ENCODE measurements at regions not wholly inside any gene's neighbourhood (a gene's known extent, or its start where the extent isn't known, plus 50 kb on each side); places are given as distances from the start of the nearest gene placed in this dataset.
"Not testable (repeated sequence)": the region's sequence is repeated elsewhere in the genome, so short reads cannot be mapped to it uniquely, and the experiment has no call there.

DNA sequence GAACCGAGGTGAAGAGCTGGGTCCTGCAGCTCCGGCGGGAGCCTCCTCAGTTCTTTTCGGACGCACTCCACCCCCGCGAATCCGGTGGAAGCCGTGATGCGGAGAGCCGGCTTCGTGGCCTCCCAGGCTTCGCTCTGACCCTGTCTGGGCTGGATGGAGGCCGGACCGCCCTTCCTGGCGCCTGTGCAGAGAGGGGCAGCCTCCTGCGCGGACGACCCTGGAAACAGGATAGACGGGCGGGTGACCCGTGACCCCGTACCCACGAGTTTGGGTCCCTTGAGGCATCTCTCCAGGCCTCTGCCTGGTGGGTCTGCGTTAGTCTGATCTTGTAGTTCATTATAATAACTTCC is 136.0 kb downstream of the FOXD4L6 start:
- H3K36me3 ChIP-seq; H3K27me3 ChIP-seq; intact Hi-C loops (cut with DNase I; ENCODE audit: low total_unique reads); H3K9me3 ChIP-seq; H3K4me1 ChIP-seq: not testable (repeated sequence)
- peak in 1 of 2 donors; percentile 65 for DNase-seq (ENCODE audit: low spot score in 2 of 2)
- Histone ChIP-seq H3K27ac (peak overlapping the region; percentile 94 to 96), H3K4me3 (peak overlapping the region; percentile 68 to 88 (median 82))

- H3K27ac ChIP-seq = peak overlapping the region; percentile 94 to 96
- H3K27me3 ChIP-seq; H3K36me3 ChIP-seq; H3K9me3 ChIP-seq; H3K4me1 ChIP-seq; intact Hi-C loops (cut with DNase I; ENCODE audit: low total_unique reads): not testable (repeated sequence)
- peak overlapping the region; percentile 68 to 88 (median 82) for H3K4me3 ChIP-seq
- TF ChIP-seq POLR2AphosphoS5 (IDR thresholded peaks at IDR 0.05) (peak; percentile 53 to 76 (median 66)), CTCF (IDR thresholded peaks at IDR 0.05) (peak; percentile 29 to 68 (median 62)), POLR2A (IDR thresholded peaks at IDR 0.05) (peak; percentile 30)
- peak; percentile 97 for DNase-seq (ENCODE audit: low spot score in 2 of 2)
Measured at GRCh38 chr9:40991741-40992471, 136.6 kb downstream of the FOXD4L6 start.

- peak overlapping the region; percentile 94 to 96 for H3K27ac ChIP-seq
- H3K4me3 ChIP-seq = peak overlapping the region; percentile 68 to 88 (median 82)
- H3K36me3 ChIP-seq; H3K27me3 ChIP-seq; H3K4me1 ChIP-seq; DNase-seq (ENCODE audit: low spot score in 2 of 2); intact Hi-C loops (cut with DNase I; ENCODE audit: low total_unique reads); H3K9me3 ChIP-seq: not testable (repeated sequence)
Measured at GRCh38 chr9:40991100-40991740, 137.3 kb downstream of the FOXD4L6 start.

DNA sequence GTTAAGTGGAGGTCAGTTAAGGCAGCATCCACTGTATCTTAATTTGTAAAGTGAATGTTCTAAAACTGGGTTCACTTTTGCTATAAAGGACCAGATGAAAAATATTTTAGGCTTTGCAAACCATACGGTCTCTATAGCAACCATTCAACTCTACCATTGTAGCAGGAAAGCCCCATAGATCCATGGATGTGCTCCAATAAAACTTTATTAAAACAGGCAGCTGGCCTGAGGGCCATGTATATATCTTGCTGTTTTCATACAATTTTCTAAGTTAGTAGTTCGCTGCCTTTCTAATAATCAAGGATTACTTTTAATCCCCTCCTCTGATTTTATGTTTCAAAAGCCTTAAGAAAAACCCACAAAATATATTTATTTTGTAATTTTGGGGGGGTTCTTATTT is 142.1 kb downstream of the FOXD4L6 start:
- H3K4me3 ChIP-seq; DNase-seq (ENCODE audit: low spot score in 2 of 2); H3K4me1 ChIP-seq; H3K9me3 ChIP-seq; H3K27me3 ChIP-seq; H3K27ac ChIP-seq; intact Hi-C loops (cut with DNase I; ENCODE audit: low total_unique reads); H3K36me3 ChIP-seq: not testable (repeated sequence)

GRCh38 chr9:40975351-40975750 is 153.1 kb downstream of the FOXD4L6 start:
- H3K27ac ChIP-seq; H3K4me3 ChIP-seq; DNase-seq (ENCODE audit: low spot score in 2 of 2); H3K9me3 ChIP-seq; H3K27me3 ChIP-seq; H3K36me3 ChIP-seq; H3K4me1 ChIP-seq; intact Hi-C loops (cut with DNase I; ENCODE audit: low total_unique reads): not testable (repeated sequence)

DNA sequence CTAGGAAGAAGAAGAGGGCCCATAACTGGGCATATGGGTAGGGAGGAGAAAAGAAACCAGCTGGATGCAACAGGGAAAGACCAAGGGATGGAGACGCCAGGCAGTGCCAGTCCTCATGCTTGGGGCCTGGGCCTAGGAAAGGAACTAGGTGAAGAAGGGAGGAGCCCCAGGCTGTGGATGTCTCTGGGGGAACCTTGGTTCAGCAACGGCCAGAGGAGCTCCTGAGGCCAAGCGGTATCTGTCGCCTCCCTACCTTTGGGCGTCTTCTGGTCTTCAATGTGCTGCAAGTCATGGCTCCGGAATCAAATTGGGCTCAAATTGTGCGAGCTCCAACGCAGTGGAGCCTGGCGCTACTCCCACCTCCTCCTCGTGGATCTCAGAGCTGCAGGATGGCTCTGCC is 153.6 kb downstream of the FOXD4L6 start:
- DNase-seq (ENCODE audit: low spot score in 2 of 2); H3K27ac ChIP-seq; H3K9me3 ChIP-seq; H3K27me3 ChIP-seq; H3K36me3 ChIP-seq; H3K4me1 ChIP-seq; intact Hi-C loops (cut with DNase I; ENCODE audit: low total_unique reads); H3K4me3 ChIP-seq: not testable (repeated sequence)

DNA sequence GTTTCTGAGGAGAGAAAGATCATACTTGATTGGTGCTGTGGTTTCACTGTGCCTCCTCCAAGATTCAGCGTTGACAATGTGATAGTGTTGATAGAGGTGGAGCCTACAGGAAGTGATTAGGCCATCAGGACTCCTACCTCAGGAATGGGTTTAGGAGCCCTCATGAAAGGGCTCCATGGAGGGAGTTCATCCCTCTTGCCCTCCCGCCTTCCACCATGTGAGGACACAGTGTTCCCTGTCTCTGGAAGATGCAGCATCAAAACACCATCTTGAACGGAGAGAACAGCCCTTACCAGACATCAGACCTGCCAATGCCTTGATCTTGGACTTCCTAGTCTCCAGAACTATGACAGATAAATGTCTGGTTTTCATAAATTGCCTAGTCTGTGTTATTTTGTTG is 156.7 kb downstream of the FOXD4L6 start:
- H3K36me3 ChIP-seq; H3K4me1 ChIP-seq; H3K27ac ChIP-seq; DNase-seq (ENCODE audit: low spot score in 2 of 2); intact Hi-C loops (cut with DNase I; ENCODE audit: low total_unique reads); H3K27me3 ChIP-seq; H3K9me3 ChIP-seq; H3K4me3 ChIP-seq: not testable (repeated sequence)

- DNase-seq (ENCODE audit: low spot score in 2 of 2); H3K27ac ChIP-seq; H3K4me3 ChIP-seq; H3K27me3 ChIP-seq; intact Hi-C loops (cut with DNase I; ENCODE audit: low total_unique reads); H3K4me1 ChIP-seq; H3K9me3 ChIP-seq; H3K36me3 ChIP-seq: not testable (repeated sequence)
Measured at GRCh38 chr9:40970340-40970739, 158.1 kb downstream of the FOXD4L6 start.

DNA sequence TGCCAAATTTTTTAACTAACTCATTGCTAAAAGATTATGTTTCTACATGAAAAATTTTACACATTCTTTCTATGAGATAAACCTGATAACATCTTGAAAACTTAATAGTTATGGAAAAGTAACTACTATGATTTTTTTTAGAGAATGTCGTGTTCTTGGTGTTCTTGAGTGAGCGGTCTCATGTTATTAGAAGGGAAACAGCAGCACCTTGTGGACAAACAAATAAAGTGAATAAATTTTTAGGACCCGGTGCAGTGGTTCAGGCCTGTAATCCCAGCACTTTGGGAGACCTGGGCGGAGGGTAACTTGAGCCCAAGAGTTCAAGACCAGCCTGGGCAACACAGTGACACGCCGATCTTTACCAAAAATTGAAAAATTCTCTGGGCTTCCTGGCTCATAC is 166.0 kb downstream of the FOXD4L6 start:
- H3K36me3 ChIP-seq; H3K9me3 ChIP-seq; H3K4me1 ChIP-seq; intact Hi-C loops (cut with DNase I; ENCODE audit: low total_unique reads); H3K4me3 ChIP-seq; DNase-seq (ENCODE audit: low spot score in 2 of 2); H3K27ac ChIP-seq; H3K27me3 ChIP-seq: not testable (repeated sequence)

GRCh38 chr9:40951876-40952494 is 176.5 kb downstream of the FOXD4L6 start:
- H3K36me3 ChIP-seq; intact Hi-C loops (cut with DNase I; ENCODE audit: low total_unique reads); H3K9me3 ChIP-seq; H3K4me3 ChIP-seq; H3K27ac ChIP-seq; H3K4me1 ChIP-seq; DNase-seq (ENCODE audit: low spot score in 2 of 2); H3K27me3 ChIP-seq: not testable (repeated sequence)

- DNase-seq (ENCODE audit: low spot score in 2 of 2); H3K4me1 ChIP-seq; H3K27me3 ChIP-seq; H3K27ac ChIP-seq; H3K9me3 ChIP-seq; H3K4me3 ChIP-seq; H3K36me3 ChIP-seq; intact Hi-C loops (cut with DNase I; ENCODE audit: low total_unique reads): not testable (repeated sequence)
Measured at GRCh38 chr9:40946228-40946627, 182.3 kb downstream of the FOXD4L6 start.

- H3K9me3 ChIP-seq = peaks cover 12 to 16% of the 10 kb centered on the region in 2 donors
- H3K4me1 ChIP-seq; H3K4me3 ChIP-seq; H3K27me3 ChIP-seq; DNase-seq (ENCODE audit: low spot score in 2 of 2); intact Hi-C loops (cut with DNase I; ENCODE audit: low total_unique reads); H3K27ac ChIP-seq; H3K36me3 ChIP-seq: not testable (repeated sequence)
Measured at GRCh38 chr9:40942730-40943129, 185.8 kb downstream of the FOXD4L6 start.

Data from breast epithelium (tissue), 4 donors.